Stimulated activated CD4-positive, alpha-beta T cell treated with anti-CD3 and anti-CD28 coated beads, Interleukin-12 subunit alpha, Interleukin-12 subunit beta, amount 100 ng/mL, for 48 hours (primary cell): ENCODE measurements at regions not wholly inside any gene's neighbourhood (a gene's known extent, or its start where the extent isn't known, plus 50 kb on each side); places are given as distances from the start of the nearest gene placed in this dataset.
"Not testable (repeated sequence)": the region's sequence is repeated elsewhere in the genome, so short reads cannot be mapped to it uniquely, and the experiment has no call there.

ENCODE experiments used
- DNase-seq, 3 donors: peaks; one replicate each; pipeline ENCODE4 v3.0.0-alpha.2; 2020; ENCODE audit warnings: low read depth in 2 of 3, low spot score in 1 of 3

- DNase-seq, result no peak
Measured at GRCh38 chr5:82657033-82657699, 379.0 kb upstream of the RPS23 start.

- DNase-seq, result no peak
Measured at GRCh38 chr5:82656341-82656761, 378.2 kb upstream of the RPS23 start.

- no peak for DNase-seq
Measured at GRCh38 chr5:82655078-82655477, 376.9 kb upstream of the RPS23 start.

- no peak for DNase-seq
Measured at GRCh38 chr5:82649943-82650342, 371.8 kb upstream of the RPS23 start.

- DNase-seq, result no peak
Measured at GRCh38 chr5:82644766-82645165, 366.6 kb upstream of the RPS23 start.

GRCh38 chr5:82644229-82644628, 366.1 kb upstream of the RPS23 start:
- DNase-seq, result no peak

GRCh38 chr5:82642313-82642712, 364.2 kb upstream of the RPS23 start:
- DNase-seq, result no peak

- peak in 1 of 3 donors; percentile 14 for DNase-seq
Measured at GRCh38 chr5:82641331-82642003, 363.3 kb upstream of the RPS23 start.

GRCh38 chr5:82640916-82641315, 362.8 kb upstream of the RPS23 start:
- no peak for DNase-seq

- no peak for DNase-seq
Measured at GRCh38 chr5:82639393-82640144, 361.4 kb upstream of the RPS23 start.

- no peak for DNase-seq
Measured at GRCh38 chr5:82636591-82636990, 358.4 kb upstream of the RPS23 start.

- DNase-seq, result peak in 1 of 3 donors; percentile 1
Measured at GRCh38 chr5:82635561-82636288, 357.6 kb upstream of the RPS23 start.

- DNase-seq, result no peak
Measured at GRCh38 chr5:82628364-82628910, 350.3 kb upstream of the RPS23 start.

GRCh38 chr5:82626905-82627591, 348.9 kb upstream of the RPS23 start:
- not testable (repeated sequence) for DNase-seq

- not testable (repeated sequence) for DNase-seq
Measured at GRCh38 chr5:82626012-82626411, 347.9 kb upstream of the RPS23 start.

GRCh38 chr5:82624062-82624461, 345.9 kb upstream of the RPS23 start:
- no peak for DNase-seq

GRCh38 chr5:82622711-82623514, 344.8 kb upstream of the RPS23 start:
- DNase-seq, result no peak

- DNase-seq, result no peak
Measured at GRCh38 chr5:82622205-82622604, 344.1 kb upstream of the RPS23 start.

- DNase-seq, result no peak
Measured at GRCh38 chr5:82620957-82621600, 342.9 kb upstream of the RPS23 start.
